Transverse colon (tissue), 4 donors: ENCODE measurements at regions not wholly inside any gene's neighbourhood (a gene's known extent, or its start where the extent isn't known, plus 50 kb on each side); places are given as distances from the start of the nearest gene placed in this dataset.

Source experiments
- DNase-seq: peaks from one replicate; pipeline ENCODE4 v3.0.0-alpha.2; 2019
- H3K27ac ChIP-seq, 4 donors: fragments of 200-600 bp; sonication (generic); 2 replicates each; pipeline ENCODE4 v1.5.1; 2016 to 2018; ENCODE audit warnings: inconsistent platforms in 4 of 4
- H3K27me3 ChIP-seq: fragments of 200-600 bp; sonication (generic); 2 replicates; pipeline ENCODE4 v1.5.1; 2017; ENCODE audit warnings: inconsistent platforms
- H3K36me3 ChIP-seq, 4 donors: fragments of 200-600 bp; sonication (generic); 2 replicates each; pipeline ENCODE4 v1.5.1; 2017 to 2019; ENCODE audit warnings: inconsistent platforms in 4 of 4
- H3K4me1 ChIP-seq, 4 donors: fragments of 200-600 bp; sonication (generic); 2 replicates each; pipeline ENCODE4 v1.5.1; 2017 to 2020; ENCODE audit warnings: inconsistent platforms in 4 of 4
- H3K4me3 ChIP-seq, 4 donors: fragments of 200-600 bp; sonication (generic); 1 replicate in 1 of 4; 2 replicates in 3 of 4; pipeline versions ENCODE4 v1.5.1 to v1.6.1; 2017 to 2019; ENCODE audit warnings: inconsistent platforms in 4 of 4
- H3K9me3 ChIP-seq, 2 donors: fragments of 200-600 bp; sonication (generic); 2 replicates each; pipeline ENCODE4 v1.5.1; 2017 to 2019; ENCODE audit warnings: inconsistent platforms in 2 of 2
- EP300 ChIP-seq: sonication (generic); formaldehyde crosslinking; IDR thresholded peaks from one replicate; pipeline ENCODE4 v1.6.1; 2017; ENCODE audit warnings: antibody characterized with exemption, low read depth
- POLR2A ChIP-seq: fragments of 450-650 bp; IDR thresholded peaks from one replicate; pipeline ENCODE4 v1.6.1; 2016; ENCODE audit warnings: antibody characterized with exemption, mild to moderate bottlenecking, moderate library complexity
- POLR2AphosphoS5 ChIP-seq, 3 donors: sonication (generic); formaldehyde crosslinking; IDR thresholded peaks; one replicate each; pipeline ENCODE4 v1.6.1; 2016; ENCODE audit warnings: antibody characterized with exemption in 3 of 3
- WGBS, 2 donors: methylation state at CpG; one replicate each; pipeline ENCODE4 v1.1.5; 2018; ENCODE audit warnings: low coverage in 1 of 2; 5-methylcytosine and 5-hydroxymethylcytosine counted together
- in situ Hi-C, 4 donors: fragments of 200-750 bp; cut with MboI; loops; one replicate each; pipeline versions ENCODE4 v1.15.0 to v1.15.1; 2017; ENCODE audit warnings: low sequenced_read_pairs in 3 of 4, low pct_ligation_motif_present in 1 of 4, low pct_unique_long_range_greater_than_20kb in 1 of 4
- intact Hi-C: fragments of 100-400 bp; cut with DNase I; formaldehyde crosslinking; loops from one replicate; pipeline ENCODE4 v1.15.1; 2023; ENCODE audit warnings: low total_unique reads
- TF ChIP-seq, protein P1 (sequence below), 5 experiments: fragments of 200-600 bp in 3 of 5; fragments of 450-650 bp in 2 of 5; sonication (generic) in 3 of 5; IDR thresholded peaks; 1 replicate in 2 of 5; 2 replicates in 3 of 5; pipeline ENCODE4 v1.5.1; 2016 to 2017; ENCODE audit warnings: antibody characterized with exemption in 5 of 5, inconsistent platforms in 3 of 5, mild to moderate bottlenecking in 2 of 5, moderate library complexity in 1 of 5

DNA sequence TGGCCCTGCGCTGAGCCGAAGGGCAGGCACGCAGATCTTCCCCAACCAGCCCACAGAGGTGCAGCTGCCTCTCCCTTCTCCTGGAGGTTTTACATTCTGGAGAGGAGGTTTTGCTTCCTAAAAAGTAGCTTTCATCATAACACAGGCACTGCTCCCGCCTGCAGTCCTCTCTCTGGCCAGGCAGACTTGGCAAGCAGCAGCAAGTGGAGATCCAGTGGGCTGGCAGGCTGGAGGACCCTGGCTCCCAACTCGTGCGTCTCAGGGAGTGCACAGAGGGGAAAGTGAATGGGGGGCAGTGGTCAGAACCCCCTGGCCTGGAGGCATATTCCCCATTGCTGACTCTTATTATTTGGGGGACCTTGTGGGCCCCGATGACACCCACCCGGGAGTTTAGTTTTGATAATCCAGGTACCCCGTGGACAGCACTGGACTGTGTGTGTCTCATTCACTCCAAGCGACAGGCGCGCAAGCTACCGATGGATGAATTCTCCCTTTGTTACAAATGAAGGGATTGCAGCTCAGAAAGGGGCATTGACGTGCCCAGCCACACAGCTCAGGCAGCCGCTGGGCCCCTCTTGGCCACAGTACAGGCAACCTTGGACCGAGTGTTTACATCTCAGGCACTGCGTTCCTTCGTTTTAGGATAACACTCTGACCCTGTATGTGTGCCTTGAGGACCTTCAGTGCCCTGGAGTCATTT lies 1223.9 kb downstream of the BRD1 start:
- no peak for TF ChIP-seq POLR2A
- TF ChIP-seq POLR2AphosphoS5 (IDR thresholded peaks at IDR 0.05) = no peak
- TF ChIP-seq EP300 = no peak
- TF ChIP-seq, protein P1, sequence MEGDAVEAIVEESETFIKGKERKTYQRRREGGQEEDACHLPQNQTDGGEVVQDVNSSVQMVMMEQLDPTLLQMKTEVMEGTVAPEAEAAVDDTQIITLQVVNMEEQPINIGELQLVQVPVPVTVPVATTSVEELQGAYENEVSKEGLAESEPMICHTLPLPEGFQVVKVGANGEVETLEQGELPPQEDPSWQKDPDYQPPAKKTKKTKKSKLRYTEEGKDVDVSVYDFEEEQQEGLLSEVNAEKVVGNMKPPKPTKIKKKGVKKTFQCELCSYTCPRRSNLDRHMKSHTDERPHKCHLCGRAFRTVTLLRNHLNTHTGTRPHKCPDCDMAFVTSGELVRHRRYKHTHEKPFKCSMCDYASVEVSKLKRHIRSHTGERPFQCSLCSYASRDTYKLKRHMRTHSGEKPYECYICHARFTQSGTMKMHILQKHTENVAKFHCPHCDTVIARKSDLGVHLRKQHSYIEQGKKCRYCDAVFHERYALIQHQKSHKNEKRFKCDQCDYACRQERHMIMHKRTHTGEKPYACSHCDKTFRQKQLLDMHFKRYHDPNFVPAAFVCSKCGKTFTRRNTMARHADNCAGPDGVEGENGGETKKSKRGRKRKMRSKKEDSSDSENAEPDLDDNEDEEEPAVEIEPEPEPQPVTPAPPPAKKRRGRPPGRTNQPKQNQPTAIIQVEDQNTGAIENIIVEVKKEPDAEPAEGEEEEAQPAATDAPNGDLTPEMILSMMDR (IDR thresholded peaks at IDR 0.05) = no peak
- no peak for DNase-seq
- Histone ChIP-seq H3K27me3 (no peaks in the 10 kb centered on the region), H3K27ac (no peak overlapping the region), H3K36me3 (no peaks in the 10 kb centered on the region), H3K4me1 (no peaks in the 10 kb centered on the region), H3K4me3 (no peak overlapping the region), H3K9me3 (no peaks in the 10 kb centered on the region)
- in situ Hi-C loops (no loop called here), intact Hi-C loops (no loop called here)
- WGBS, 2 donors = 91 to 100% methylated on average over 4 to 18 of the region's 18 CpGs

DNA sequence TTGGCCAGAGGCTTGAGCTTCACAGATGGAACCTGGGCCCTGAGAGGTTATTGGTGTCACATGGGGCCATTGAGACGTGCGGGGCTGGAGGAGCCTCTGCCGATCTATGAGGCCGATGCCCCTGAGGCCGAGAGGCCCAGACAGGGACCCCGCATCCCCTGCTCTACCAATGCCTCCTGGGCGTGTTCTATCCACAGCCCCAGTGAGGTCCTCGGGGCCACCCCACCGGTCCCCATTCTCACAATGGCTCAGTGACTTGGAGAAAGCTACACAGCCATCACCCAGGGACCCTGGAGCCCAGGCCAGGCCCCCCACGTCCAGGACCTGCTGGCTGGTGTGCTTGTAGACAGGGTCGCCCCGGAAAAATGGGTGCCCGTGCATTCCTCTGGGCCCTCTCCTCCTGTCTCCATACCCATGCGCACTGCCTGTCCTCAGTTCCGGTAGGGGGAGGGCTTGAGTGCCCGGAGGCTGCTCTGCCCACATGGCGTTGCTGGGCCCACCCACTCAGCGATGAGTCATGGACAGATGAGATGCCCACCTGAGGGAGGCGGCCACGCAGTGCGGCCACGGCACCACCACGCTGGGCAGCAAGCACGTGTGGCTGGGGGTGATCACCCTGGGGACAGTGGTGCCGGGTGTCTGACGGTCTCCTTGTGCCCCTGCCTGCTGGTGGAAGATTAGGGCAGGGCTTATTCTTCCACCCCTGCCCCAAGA lies 1224.7 kb downstream of the BRD1 start:
- in situ Hi-C loops = no loop called here
- intact Hi-C loops = no loop called here
- no peak for TF ChIP-seq POLR2A
- TF ChIP-seq, protein P1 (IDR thresholded peaks at IDR 0.05) = no peak
- TF ChIP-seq POLR2AphosphoS5 (IDR thresholded peaks at IDR 0.05) = no peak
- no peak for TF ChIP-seq EP300
- Histone ChIP-seq H3K27me3 (no peaks in the 10 kb centered on the region), H3K4me3 (no peak overlapping the region), H3K9me3 (no peaks in the 10 kb centered on the region), H3K4me1 (no peaks in the 10 kb centered on the region), H3K36me3 (no peaks in the 10 kb centered on the region), H3K27ac (no peak overlapping the region)
- DNase-seq = no peak
- 89% methylated on average over 24 of the region's 26 CpGs; no CpG with 5 or more reads in 1 of the 2 donors for WGBS, 2 donors

DNA sequence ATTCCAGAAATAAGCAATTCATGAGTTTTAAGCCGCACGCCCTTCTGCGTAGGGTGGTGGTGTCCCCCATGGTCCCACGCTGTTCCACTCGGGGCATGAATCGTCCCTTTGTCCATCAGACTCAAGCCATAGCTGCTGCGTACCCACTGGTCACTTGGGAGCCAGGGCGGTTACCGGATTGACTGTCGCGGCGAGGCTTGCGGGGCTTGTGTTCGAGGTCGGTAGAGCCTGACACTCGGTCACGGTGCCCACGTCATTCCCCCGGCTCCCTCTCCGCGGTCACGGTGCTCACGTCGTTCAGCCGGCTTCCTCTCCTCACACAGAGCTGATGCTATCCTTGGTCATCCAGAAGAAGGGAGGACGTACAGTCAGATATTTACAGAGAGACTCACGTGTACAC lies 1227.0 kb downstream of the BRD1 start:
- no peaks in the 10 kb centered on the region for H3K27me3 ChIP-seq
- H3K9me3 ChIP-seq = no peaks in the 10 kb centered on the region
- 77 to 94% methylated on average over 3 to 27 of the region's 27 CpGs for WGBS, 2 donors
- no peaks in the 10 kb centered on the region for H3K36me3 ChIP-seq
- intact Hi-C loops = no loop called here
- TF ChIP-seq POLR2A = no peak
- TF ChIP-seq POLR2AphosphoS5 (IDR thresholded peaks at IDR 0.05) = no peak
- TF ChIP-seq, protein P1 (IDR thresholded peaks at IDR 0.05) = no peak
- TF ChIP-seq EP300 = no peak
- in situ Hi-C loops = no loop called here
- H3K27ac ChIP-seq = no peak overlapping the region
- H3K4me3 ChIP-seq = no peak overlapping the region
- no peak for DNase-seq
- H3K4me1 ChIP-seq = no peaks in the 10 kb centered on the region

DNA sequence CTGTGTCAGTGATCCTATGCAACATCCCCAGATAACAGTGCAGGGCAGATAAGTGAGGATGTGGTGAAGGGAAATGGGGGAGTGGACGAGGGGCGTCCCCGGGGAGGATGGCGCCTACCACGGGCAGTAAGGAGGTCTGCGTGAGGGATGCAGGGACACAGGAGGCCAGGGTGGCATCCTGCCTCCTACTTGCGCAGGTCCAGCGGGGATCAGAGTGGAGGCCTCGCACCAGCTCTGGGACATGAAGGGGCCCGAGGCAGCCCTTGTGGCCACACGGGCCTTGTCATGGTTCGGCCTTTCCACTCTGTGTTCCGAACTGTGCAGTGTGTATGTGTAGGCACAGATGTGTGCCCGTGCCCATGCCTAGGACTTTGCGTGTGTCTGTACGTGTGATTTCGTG lies 1227.5 kb downstream of the BRD1 start:
- DNase-seq = no peak
- H3K9me3 ChIP-seq = no peaks in the 10 kb centered on the region
- WGBS, 2 donors = 92% methylated on average over 17 of the region's 17 CpGs; no CpG with 5 or more reads in 1 of the 2 donors
- no peak overlapping the region for H3K27ac ChIP-seq
- TF ChIP-seq POLR2AphosphoS5 (IDR thresholded peaks at IDR 0.05) (no peak), EP300 (no peak), POLR2A (no peak)
- TF ChIP-seq, protein P1 (IDR thresholded peaks at IDR 0.05) = no peak
- no peaks in the 10 kb centered on the region for H3K27me3 ChIP-seq
- H3K4me3 ChIP-seq = no peak overlapping the region
- intact Hi-C loops = no loop called here
- in situ Hi-C loops = no loop called here
- H3K4me1 ChIP-seq = no peaks in the 10 kb centered on the region
- H3K36me3 ChIP-seq = no peaks in the 10 kb centered on the region
